ENCODE measurements at regions not wholly inside any gene's neighbourhood (a gene's known extent, or its start where the extent isn't known, plus 50 kb on each side); places are given as distances from the start of the nearest gene placed in this dataset.

DNA sequence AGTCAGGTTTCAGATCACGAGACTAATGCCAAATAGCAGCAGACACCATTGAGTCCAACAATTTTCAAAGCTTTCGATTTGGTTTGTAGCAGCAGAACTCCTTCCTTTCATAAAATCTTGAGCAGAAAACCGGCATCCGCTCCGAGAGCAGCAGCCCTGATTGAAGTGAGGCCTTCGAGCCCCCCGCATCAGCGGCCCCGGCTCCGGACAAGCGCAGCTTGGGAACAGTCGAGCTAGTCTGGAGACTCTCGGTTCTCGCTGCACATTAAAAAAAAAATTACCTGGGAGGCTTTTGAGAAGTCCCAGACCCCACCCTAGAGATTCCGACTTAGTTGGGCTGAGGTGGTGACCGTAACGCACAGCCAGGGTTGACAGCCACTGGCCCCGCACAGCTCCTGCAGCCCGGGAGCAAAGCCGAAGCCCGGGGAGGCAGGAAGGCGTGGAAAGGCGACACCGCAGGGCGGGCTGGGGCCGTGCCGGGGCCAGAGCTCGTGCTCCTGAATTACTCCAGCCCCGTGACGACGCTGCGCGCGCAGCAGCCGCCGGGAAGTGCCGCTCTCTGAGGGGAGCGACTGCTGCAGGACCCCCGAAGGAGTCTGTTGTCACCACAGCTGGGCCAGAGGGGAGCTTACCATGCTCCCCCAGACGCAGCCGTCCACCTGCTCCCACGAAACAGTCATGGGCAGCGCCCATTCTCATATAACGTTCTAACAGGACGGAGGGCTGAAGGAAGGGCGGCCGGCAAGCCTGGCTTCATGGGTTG lies 57.8 kb downstream of the SPATA19 start:
- H3K4me3 ChIP-seq: no peak overlapping the region
- 0 to 90% (median 65%) methylated on average over 1 to 33 of the region's 47 CpGs for WGBS, 10 experiments
- H3K4me1 ChIP-seq (replicated peaks in 1 of 2): peaks cover 0 to 8% of the 10 kb centered on the region in 2 donors
- peak in 4 of 8 experiments; percentile 45 to 87 (median 64) for ATAC-seq (replicated peaks in 6 of 8)
- in situ Hi-C loops (cut with MboI; ENCODE audit: low pct_unique_long_range_greater_than_20kb in 2 of 9, low sequenced_read_pairs in 9 of 9, unreplicated experiment in 9 of 9): no loop called here
- H3K27ac ChIP-seq: no peak overlapping the region

DNA sequence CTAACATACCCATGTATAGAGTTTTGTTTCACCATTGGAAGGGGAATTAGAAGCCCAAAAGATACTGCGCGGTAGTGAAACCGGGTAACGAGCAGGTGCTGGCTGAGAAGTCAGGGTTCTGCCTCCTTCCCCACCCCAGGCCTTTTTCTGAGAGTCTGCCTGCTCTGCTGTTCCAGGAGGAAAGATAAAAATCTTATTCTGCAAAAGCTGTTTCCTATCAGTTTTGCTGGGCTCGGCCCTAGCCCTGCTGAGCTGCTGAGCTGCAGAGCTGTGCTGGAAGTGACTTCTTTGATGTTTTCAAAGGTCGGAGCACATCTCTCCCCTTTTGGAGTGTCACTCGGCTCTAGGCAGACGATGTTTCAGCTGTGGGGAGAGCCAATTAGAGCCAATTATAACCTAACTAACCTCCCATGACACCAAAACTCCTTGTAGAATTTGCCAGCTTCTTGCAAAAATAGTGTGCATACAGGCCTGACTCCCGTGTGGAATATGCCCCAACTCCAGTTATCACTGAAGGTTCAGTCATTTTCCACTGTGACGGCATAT lies 59.4 kb downstream of the SPATA19 start:
- 0 to 100% (median 63%) methylated on average over 1 to 8 of the region's 10 CpGs; no CpG with 5 or more reads in 3 of the 10 experiments for WGBS, 10 experiments

DNA sequence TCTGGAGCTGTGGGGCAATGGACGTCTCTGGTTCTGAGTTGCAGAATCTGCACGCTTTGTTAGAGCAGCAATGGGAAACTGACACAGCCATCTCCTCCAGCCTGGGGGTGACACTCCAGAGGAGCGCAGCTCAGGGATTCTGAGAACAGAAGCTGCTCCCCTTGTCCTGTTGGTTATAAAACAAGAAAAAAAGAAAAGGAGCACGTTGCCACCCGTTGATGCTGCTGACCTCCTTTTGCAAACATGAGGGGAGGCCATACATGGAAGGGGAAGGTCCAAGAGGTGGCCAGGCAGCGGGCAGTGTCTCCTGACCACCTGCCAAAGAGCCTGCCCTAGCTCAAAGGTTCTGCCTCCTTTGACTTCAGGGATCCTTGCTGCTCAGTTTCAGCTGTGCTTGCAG lies 61.0 kb downstream of the SPATA19 start:
- no peak overlapping the region for H3K4me3 ChIP-seq
- in situ Hi-C loops (cut with MboI; ENCODE audit: low pct_unique_long_range_greater_than_20kb in 2 of 9, low sequenced_read_pairs in 9 of 9, unreplicated experiment in 9 of 9): no loop called here
- no peak overlapping the region for H3K27ac ChIP-seq
- 0 to 100% (median 80%) methylated on average over 1 to 3 of the region's 6 CpGs; no CpG with 5 or more reads in 5 of the 10 experiments for WGBS, 10 experiments
- H3K4me1 ChIP-seq (replicated peaks in 1 of 2): no peaks in the 10 kb centered on the region
- ATAC-seq (replicated peaks in 6 of 8): no peak

More for the DNA sequence above, 59.4 kb downstream of the SPATA19 start:
- Histone ChIP-seq H3K4me1 (replicated peaks in 1 of 2) (peaks cover 0 to 8% of the 10 kb centered on the region in 2 donors), H3K27ac (no peak overlapping the region), H3K4me3 (no peak overlapping the region)
- in situ Hi-C loops (cut with MboI; ENCODE audit: low pct_unique_long_range_greater_than_20kb in 2 of 9, low sequenced_read_pairs in 9 of 9, unreplicated experiment in 9 of 9): no loop called here
- no peak for ATAC-seq (replicated peaks in 6 of 8)

DNA sequence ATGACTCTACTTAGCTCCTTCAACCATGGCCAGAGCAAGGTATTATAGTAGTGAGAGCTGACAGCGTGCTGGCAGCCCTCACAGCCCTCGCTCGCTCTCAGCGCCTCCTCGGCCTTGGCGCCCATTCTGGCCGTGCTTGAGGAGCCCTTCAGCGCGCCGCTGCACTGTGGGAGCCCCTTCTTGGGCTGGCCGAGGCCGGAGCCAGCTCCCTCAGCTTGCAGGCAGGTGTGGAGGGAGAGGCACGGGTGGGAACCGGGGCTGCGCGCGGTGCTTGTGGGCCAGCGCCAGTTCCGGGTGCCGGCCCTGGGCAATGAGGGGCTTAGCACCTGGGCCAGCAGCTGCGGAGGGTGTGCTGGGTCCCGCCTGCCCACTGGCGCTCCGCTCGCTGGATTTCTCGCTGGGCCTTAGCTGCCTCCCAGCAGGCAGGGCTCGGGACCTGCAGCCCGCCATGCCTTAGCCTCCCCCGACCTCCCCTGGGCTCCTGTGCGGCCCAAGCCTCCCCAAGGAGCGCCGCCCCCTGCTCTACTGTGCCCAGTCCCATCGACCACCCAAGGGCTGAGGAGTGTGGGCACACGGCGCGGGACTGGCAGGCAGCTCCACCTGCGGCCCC lies 63.1 kb downstream of the SPATA19 start:
- 70 to 100% (median 91%) methylated on average over 4 to 17 of the region's 37 CpGs; no CpG with 5 or more reads in 6 of the 10 experiments for WGBS, 10 experiments
- no peak overlapping the region for H3K27ac ChIP-seq

DNA sequence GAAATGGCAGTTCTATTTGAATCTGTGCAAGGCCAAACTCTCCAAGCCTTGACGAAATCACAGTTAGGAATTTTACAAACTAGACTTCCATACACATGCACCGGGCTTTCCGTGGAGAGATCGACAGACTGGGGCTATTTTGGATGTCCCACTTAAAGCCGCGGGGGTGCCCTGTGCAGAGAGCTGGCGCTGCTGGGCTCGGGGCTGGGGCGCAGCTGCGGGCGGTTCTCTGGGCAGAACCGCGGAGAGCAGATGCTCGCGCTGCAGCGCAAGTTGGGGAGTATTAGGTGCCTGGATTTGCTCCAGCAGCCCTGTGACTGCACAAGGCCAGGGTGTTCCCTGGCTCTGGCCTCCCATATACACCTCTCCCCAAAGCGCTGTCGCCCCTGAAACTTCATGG lies 67.2 kb downstream of the SPATA19 start:
- Histone ChIP-seq H3K4me3 (no peak overlapping the region), H3K27ac (no peak overlapping the region), H3K4me1 (replicated peaks in 1 of 2) (peaks cover 0 to 10% of the 10 kb centered on the region in 2 donors)
- peak in 1 of 8 experiments; percentile 55 for ATAC-seq (replicated peaks in 6 of 8)
- in situ Hi-C loops (cut with MboI; ENCODE audit: low pct_unique_long_range_greater_than_20kb in 2 of 9, low sequenced_read_pairs in 9 of 9, unreplicated experiment in 9 of 9): no loop called here
- WGBS, 10 experiments: 0 to 100% (median 91%) methylated on average over 1 to 12 of the region's 18 CpGs; no CpG with 5 or more reads in 3 of the 10 experiments

More for the DNA sequence above, 63.1 kb downstream of the SPATA19 start:
- peaks cover 0 to 5% of the 10 kb centered on the region in 2 donors for H3K4me1 ChIP-seq (replicated peaks in 1 of 2)
- H3K4me3 ChIP-seq: no peak overlapping the region
- ATAC-seq (replicated peaks in 6 of 8): no peak
- in situ Hi-C loops (cut with MboI; ENCODE audit: low pct_unique_long_range_greater_than_20kb in 2 of 9, low sequenced_read_pairs in 9 of 9, unreplicated experiment in 9 of 9): no loop called here

DNA sequence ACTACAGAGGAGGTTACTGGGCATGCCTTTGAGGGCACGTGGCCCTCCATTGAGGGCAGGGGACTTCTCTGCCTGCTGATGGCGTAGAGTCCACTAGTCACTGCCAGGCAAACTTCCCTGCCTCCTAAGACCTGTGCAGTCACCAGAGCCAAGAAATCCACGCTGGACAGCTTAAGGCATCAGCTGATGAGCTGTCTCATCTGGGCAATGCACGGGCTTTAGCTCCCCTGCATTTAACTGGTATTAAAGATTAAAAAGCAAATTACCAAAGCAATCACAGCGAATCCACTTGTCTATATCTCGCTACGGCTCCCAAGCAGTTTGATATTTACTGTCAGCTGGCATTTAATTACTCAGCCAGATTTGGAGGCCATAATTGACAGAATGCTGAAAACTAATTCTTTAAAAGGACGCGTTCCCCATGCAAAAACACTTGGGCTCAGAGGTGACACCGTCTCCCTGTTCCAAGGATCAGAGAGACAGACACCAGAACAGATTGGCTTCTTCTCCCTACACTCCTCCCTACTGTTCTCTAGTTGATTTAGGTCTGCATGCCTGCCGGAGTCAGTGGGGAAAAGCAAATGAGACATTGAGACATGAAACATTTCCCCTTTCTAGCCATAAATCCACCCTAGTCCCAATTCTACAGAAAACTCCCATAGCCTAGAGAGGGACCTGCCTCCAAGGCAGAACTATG lies 68.5 kb downstream of the SPATA19 start:
- H3K4me1 ChIP-seq (replicated peaks in 1 of 2): peaks cover 0 to 10% of the 10 kb centered on the region in 2 donors
- peak in 3 of 8 experiments; percentile 21 to 63 (median 32) for ATAC-seq (replicated peaks in 6 of 8)
- no peak overlapping the region for H3K4me3 ChIP-seq
- WGBS, 10 experiments: 0 to 94% (median 63%) methylated on average over 3 to 10 of the region's 11 CpGs; no CpG with 5 or more reads in 1 of the 10 experiments
- in situ Hi-C loops (cut with MboI; ENCODE audit: low pct_unique_long_range_greater_than_20kb in 2 of 9, low sequenced_read_pairs in 9 of 9, unreplicated experiment in 9 of 9): no loop called here
- H3K27ac ChIP-seq: no peak overlapping the region

DNA sequence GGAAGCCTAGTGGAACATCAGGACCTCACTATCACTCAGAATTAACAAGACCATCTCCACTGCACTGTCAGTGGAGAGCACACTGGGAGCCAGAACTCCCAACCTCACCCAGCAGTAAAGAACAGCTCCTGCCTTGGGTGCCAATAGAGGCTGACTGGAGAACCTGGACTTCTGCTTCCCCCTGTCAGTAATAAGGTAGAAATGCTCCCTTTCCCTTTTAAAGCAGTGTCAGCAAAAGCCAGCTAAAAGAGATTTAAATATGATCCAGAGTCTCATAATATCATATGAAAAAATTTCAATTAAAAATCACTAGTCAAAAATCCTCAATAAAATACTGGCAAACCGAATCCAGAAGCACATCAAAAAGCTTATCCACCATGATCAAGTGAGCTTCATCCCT lies 82.8 kb downstream of the SPATA19 start:
- 40% methylated on average over 1 of the region's 1 CpG; no CpG with 5 or more reads in 9 of the 10 experiments for WGBS, 10 experiments
- no peak overlapping the region for H3K4me3 ChIP-seq
- in situ Hi-C loops (cut with MboI; ENCODE audit: low pct_unique_long_range_greater_than_20kb in 2 of 9, low sequenced_read_pairs in 9 of 9, unreplicated experiment in 9 of 9): no loop called here
- no peak for ATAC-seq (replicated peaks in 6 of 8)
- H3K4me1 ChIP-seq (replicated peaks in 1 of 2): no peaks in the 10 kb centered on the region
- no peak overlapping the region for H3K27ac ChIP-seq

DNA sequence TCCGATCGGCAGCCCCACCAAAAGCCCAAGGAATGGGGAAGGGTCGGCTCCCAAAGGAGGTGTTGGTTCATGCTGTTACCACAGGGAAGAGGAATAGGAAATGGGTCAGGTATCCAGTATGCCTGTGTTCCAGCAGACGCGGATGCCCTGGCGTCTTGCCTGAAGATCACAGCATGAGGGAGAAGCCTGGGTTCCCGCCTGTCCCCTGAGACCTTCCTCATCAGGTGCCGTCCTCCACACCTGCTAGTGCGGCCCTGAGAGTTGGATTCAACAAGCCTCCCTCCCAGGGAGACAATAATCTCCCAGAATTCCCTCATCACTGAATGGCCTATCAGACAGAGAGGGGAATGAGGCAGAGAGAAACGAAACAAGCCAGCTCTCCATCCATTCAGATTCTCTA lies 92.2 kb downstream of the SPATA19 start:
- WGBS, 10 experiments: 0 to 100% (median 74%) methylated on average over 1 to 4 of the region's 10 CpGs; no CpG with 5 or more reads in 2 of the 10 experiments
- Histone ChIP-seq H3K4me3 (no peak overlapping the region), H3K4me1 (replicated peaks in 1 of 2) (peaks cover 0 to 6% of the 10 kb centered on the region in 2 donors), H3K27ac (no peak overlapping the region)
- in situ Hi-C loops (cut with MboI; ENCODE audit: low pct_unique_long_range_greater_than_20kb in 2 of 9, low sequenced_read_pairs in 9 of 9, unreplicated experiment in 9 of 9): no loop called here
- ATAC-seq (replicated peaks in 6 of 8): no peak

DNA sequence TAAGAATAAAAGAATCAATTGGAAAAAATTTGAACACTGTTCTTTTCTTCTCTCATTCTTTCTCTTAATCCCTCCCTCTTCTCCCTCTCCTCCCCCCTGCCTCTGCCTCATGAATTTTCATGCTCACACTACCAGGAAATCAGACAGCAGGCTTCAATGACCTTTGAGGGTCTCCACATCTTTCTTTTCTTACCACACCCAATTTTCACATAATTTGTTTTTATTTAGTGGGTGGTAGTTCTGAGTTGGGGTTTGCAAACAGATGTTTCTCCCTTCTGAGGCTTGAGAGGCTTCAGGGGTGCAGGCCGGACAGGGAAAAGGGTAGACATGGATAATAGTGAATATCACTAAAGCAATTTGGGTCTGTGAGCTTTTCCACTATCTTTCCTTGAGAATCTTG lies 95.5 kb downstream of the SPATA19 start:
- in situ Hi-C loops (cut with MboI; ENCODE audit: low pct_unique_long_range_greater_than_20kb in 2 of 9, low sequenced_read_pairs in 9 of 9, unreplicated experiment in 9 of 9): no loop called here
- WGBS, 10 experiments: 0 to 100% (median 92%) methylated on average over 1 of the region's 1 CpG; no CpG with 5 or more reads in 6 of the 10 experiments
- peaks cover 0 to 6% of the 10 kb centered on the region in 2 donors for H3K4me1 ChIP-seq (replicated peaks in 1 of 2)
- peak in 1 of 8 experiments; percentile 45 for ATAC-seq (replicated peaks in 6 of 8)
- H3K4me3 ChIP-seq: no peak overlapping the region
- H3K27ac ChIP-seq: no peak overlapping the region

DNA sequence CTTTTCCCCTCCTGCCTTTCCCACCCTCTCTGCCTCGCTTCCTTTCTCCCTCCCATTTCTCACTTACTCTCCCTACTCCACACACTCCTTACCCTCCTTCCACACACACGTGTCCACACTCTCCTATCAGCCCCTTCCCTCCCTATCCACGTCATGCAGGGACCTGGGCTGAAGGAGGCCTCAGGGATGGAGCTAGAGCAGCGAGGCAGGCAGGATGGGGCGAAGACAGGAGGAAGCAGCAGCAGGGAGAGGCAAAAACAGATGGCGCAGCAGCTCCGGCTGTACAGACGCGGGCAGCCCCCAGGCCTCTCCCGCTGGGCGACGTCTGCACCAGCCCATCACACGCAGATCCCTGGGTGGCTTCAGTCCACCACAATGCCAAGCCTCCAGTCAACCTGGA lies 97.9 kb downstream of the SPATA19 start:
- Histone ChIP-seq H3K4me3 (no peak overlapping the region), H3K27ac (no peak overlapping the region), H3K4me1 (replicated peaks in 1 of 2) (peaks cover 0 to 6% of the 10 kb centered on the region in 2 donors)
- in situ Hi-C loops (cut with MboI; ENCODE audit: low pct_unique_long_range_greater_than_20kb in 2 of 9, low sequenced_read_pairs in 9 of 9, unreplicated experiment in 9 of 9): no loop called here
- 55 to 80% (median 60%) methylated on average over 1 to 4 of the region's 13 CpGs; no CpG with 5 or more reads in 7 of the 10 experiments for WGBS, 10 experiments
- ATAC-seq (replicated peaks in 6 of 8): no peak

DNA sequence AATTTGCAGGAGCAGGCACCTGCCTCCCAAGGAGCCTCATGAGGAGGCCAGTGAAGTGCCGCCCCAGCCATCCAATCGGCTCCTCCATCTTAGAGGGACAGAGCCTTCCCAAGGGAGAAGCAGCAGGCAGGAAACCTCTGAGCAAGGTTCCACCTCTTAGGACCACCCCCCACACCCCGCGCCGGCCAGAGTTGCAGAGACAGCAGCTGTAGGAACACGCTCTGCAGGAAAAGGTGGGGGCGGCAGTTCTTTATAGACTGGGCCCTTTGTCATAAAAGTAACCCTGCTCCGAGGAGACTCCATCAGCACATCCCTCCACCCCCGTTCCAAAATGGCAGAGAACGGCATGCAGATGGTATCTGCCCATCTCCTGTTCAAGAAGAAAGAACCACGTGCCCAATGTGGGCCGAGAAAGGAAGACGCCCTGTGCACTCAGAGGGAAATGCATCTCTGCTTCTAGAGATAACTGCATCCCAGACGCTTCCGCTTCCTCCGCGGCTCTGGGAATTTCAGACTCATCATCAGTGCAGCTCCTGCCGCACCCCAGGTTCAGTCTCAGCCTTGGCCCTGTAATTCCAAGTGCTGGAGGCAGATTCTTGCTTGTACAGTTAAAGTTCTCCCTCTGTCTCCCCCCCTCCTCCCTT lies 98.5 kb downstream of the SPATA19 start:
- Histone ChIP-seq H3K4me1 (replicated peaks in 1 of 2) (peaks cover 0 to 6% of the 10 kb centered on the region in 2 donors), H3K27ac (no peak overlapping the region), H3K4me3 (no peak overlapping the region)
- in situ Hi-C loops (cut with MboI; ENCODE audit: low pct_unique_long_range_greater_than_20kb in 2 of 9, low sequenced_read_pairs in 9 of 9, unreplicated experiment in 9 of 9): no loop called here
- ATAC-seq (replicated peaks in 6 of 8): peak in 1 of 8 experiments; percentile 50
- WGBS, 10 experiments: 5 to 100% (median 80%) methylated on average over 1 to 6 of the region's 18 CpGs; no CpG with 5 or more reads in 3 of the 10 experiments

DNA sequence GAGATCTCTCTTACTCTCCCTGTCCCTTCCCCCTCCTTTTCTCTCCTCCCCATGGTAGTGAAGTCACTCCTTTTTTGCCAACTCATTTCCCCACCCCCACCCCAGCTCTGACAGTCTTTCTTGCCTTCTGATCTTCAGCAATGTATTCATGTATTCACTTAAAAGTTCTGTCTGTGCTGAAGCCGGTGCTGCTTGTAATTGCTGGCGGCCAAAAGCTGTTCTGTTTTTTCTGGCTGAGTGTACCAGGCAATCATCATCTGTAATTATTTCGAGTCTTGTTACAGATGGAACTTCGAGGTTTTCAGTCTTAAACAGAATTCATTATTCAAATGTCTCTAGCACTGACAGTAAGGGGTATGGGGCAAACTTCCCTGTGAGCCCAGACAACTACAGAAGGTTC lies 99.5 kb downstream of the SPATA19 start:
- Histone ChIP-seq H3K4me3 (no peak overlapping the region), H3K4me1 (replicated peaks in 1 of 2) (peaks cover 0 to 6% of the 10 kb centered on the region in 2 donors), H3K27ac (no peak overlapping the region)
- in situ Hi-C loops (cut with MboI; ENCODE audit: low pct_unique_long_range_greater_than_20kb in 2 of 9, low sequenced_read_pairs in 9 of 9, unreplicated experiment in 9 of 9): no loop called here
- peak in 5 of 8 experiments; percentile 31 to 88 (median 36) for ATAC-seq (replicated peaks in 6 of 8)
- 0 to 90% (median 31%) methylated on average over 1 to 4 of the region's 4 CpGs; no CpG with 5 or more reads in 3 of the 10 experiments for WGBS, 10 experiments

Measured in motor neuron (in vitro differentiated cells).